HG03175 (cell line): ENCODE measurements at regions not wholly inside any gene's neighbourhood (a gene's known extent, or its start where the extent isn't known, plus 50 kb on each side); places are given as distances from the start of the nearest gene placed in this dataset.
"Not testable (repeated sequence)": the region's sequence is repeated elsewhere in the genome, so short reads cannot be mapped to it uniquely, and the experiment has no call there.

Experiments
- ATAC-seq: cut with Tn5 transposase; IDR thresholded peaks from one replicate; pipeline ENCODE4 v1.9.1; 2021; ENCODE audit warnings: mild to moderate bottlenecking, moderate library complexity; ENCODE audit not compliant: unreplicated experiment

DNA sequence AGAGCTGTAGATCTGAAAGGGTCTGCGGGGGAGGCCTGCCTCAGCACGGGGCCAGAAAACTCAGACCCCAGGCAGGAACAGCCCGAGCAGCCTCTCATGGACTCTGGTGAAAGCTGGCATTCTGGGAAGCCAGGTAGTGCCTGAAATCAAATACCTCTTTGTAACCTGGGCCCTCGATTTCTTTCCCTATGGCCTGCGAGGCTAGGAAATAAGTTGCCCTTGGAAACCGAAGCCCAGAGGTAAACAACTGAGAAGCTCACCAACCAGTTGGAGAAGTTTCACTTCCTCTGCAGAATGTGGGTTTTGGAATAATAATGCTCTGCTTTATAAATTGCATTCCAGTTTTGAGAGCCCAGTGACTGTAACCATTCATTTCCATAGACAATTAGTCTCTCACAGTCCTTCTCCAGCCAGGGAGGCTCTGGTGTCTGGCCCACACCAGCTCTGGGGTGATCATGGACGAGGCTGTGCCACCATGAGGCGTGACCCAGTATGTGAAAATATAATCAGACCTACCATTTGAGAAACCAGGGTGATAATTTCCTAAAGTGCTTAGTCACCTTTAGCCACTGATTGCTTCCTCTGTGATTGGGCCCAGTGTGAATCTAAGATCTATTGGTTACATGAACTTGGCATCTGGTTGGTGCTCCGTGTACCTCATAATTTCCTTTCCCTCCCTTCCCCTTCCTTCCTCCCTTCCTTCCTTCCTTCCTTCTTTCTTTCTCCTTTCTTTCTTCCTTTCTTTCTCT is 133.1 kb upstream of the PELI1 start:
- no peak for ATAC-seq

DNA sequence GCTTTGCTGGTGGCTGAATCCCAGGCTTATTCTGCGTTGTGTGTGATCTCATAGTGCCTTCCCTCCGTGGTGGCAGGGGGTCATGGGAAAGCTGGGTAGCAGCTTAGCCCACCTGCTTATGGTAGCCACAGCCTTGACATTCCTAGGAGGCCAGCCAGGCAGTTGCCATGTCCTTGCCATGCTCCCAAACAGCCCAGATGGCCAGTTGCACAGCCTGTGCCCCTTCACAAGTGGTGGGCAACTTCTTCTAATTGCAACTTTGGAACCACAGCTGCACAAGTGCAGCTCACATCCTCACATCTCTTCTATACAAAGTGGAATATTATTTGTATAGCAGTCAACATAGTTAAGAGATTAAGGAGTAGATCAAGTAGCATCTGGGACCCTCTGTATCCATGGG is 136.6 kb upstream of the PELI1 start:
- ATAC-seq, result not testable (repeated sequence)

DNA sequence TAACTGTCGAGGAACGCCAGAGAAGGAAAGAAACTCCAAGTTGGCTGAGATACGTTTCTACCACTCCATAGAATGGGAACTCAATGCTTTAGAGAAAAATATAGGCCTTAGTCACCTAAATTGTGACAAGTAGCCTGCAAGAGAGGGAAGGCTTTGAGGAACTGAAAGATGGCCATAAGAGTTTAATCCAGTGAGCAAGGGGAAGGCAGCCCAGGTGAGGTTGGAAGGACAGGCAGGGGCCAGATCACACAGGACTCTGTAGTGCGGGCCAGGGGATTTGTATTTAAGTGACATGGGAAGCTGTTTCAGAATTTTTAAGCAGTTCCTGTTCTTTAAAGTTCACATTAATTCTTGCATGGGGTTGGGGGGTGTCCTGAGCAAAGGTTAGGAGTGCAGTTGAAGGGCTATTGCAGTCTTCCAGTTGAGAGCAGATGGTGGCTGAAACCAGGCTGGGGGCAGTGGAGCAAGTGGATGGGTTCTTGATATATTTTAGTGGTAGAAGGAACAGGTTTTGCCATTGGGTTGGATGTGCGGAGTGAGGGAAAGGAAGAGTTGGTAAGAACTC is 138.9 kb upstream of the PELI1 start:
- ATAC-seq, result peak; percentile 20

DNA sequence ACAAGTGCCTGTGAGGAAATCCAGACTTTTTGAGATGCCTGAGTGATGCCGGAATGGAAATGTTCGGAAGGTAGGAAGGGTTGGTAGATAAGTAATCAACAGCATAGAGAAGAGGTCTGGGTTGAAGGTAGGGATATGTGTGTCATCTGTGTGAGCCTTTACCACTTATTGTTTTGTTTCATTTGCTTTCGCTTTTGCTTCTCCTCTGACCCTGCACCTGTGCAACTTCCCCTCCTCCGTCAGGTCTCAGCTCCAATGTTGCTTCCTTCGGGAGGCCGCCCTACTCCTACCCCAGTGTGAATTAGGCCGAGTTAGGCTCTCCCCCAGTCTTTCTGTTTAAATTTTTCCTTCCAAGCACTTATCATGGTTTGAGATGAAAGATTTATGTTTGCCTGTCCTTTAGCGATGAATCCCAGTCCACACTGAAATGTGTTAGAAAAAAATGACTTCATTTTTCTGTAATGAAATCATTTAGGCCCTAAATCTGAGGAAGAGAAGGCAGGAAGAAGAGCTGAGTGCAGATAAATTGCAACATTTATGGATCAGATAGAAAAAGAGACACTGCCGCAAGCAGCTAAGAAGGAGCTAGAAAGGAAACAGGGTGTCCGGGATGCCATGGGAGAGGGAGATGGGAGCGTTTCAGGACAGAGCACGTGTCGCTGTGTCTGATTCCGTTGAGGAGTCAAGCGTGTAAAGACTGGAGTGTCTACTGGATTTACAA is 139.6 kb upstream of the PELI1 start:
- peak; percentile 91 for ATAC-seq

DNA sequence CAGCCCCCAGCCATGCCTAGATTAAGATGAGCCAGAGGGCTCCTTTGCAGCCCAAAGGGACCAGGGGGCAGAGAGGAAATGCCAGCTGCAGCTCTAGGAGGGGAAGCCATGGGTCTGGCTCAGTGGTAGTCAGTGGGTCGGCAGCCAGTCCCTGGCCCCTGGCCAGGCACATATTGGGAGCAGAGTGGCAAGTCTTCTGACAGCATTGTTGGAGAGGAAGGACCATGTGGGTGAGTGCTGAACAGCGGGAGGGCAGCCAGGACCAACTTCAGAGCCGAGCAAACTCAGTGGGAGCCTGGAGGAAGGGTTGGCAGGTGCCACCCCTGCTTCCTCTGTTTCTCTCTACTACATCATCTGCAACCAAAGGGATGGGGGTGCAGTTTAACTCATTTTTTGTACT is 140.5 kb upstream of the PELI1 start:
- no peak for ATAC-seq

DNA sequence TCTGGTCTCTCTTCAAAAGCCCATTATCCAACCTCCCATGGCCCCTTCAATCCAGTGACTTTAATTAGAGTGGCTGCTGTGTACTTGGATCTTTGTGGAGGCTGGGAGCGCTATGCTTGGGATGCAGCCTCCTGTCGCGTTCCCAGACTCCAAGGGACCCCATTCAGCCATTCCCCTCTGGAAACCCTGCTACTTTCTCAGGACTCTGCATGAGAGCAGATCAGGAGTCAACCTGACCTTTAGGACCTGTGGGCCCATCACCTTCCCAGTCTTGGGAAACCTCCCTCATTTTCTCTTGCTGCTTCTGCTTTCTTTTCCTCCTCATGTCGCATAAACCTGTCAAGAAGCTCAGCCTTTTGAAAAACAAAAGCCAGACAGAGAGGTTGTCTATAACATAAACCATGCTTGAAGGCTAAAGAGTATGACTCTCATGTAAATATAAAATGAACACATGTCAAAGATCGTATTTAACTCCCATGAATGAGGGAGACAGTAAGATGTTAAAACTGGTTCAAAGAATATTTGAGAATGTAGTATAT is 143.1 kb upstream of the PELI1 start:
- no peak for ATAC-seq

DNA sequence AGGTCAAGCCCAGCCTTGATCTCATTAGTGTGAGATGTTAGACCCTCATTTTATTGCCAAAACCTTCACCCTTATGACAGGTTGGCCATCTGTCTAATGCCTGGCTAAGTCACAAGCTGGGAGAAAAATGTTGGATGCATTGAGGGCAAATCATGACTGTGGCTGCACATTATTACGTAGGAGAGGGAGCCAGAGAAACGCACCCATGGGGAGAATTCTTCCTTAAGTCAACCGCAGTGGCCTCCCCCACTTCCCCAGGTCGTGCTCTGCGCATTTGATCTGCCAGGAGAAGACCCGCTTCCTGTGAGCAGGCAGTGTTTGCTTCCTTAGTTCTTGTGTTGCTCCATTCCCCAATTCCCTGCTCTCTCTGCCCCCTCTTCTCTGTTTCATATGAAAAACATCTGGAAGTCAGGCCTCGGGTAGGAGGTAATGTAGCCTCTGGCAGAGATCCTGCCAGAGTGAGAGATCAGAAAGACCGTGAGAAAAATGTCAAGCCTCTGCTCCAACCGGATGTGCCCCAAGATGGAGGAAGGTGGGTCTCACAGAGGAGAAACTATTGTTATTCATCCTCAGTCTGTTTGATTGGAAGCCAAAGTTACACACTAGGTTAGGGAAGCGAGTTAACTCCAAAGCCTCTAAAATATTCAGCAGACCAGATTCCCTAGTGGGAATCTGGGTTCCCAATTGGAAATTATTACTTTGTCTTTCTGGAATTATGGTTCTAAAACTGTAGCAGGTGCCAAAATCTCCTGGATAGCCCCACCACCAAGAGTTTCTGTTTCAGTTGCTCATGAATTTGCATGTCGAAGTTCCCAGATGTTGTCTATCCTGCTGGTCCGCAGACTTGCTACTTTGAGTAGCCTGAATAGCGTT is 144.3 kb upstream of the PELI1 start:
- ATAC-seq, result no peak

DNA sequence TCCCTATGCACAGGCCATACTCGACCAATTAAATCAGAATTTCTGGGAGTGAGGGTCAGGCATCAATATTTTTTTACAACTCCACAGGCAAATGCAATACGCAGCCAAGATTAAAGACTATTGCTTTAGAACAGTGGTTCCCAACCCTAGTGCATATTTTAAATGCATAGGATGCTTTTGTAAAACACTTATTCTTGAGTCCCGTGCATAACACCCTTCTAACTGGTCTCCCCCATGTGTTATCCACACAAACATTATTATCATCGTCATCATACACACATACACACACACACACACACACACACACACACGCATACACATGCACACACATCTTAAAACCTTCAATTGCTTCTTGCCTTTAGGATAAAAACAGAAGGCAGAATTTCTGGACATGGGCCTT is 145.0 kb upstream of the PELI1 start:
- no peak for ATAC-seq

DNA sequence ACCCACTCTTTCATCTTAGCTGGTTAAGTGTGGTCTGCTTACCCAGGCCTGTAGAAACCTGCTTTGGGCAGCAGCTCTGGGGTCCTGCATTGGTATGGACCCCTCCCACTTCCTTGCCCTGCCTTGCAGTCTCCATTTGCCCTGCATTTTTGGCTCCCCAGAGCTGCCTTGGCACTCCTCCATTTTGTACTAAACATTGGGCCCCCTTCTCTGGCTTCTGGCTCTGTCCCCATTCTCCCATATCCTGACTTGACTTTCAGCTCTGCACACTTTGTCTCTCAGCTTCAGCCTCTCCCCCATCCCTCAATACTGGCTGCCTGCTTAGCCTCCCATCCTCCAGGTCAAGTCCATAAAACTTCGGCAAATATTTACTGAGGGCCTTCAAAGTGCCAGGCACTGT is 145.5 kb upstream of the PELI1 start:
- ATAC-seq, result no peak

DNA sequence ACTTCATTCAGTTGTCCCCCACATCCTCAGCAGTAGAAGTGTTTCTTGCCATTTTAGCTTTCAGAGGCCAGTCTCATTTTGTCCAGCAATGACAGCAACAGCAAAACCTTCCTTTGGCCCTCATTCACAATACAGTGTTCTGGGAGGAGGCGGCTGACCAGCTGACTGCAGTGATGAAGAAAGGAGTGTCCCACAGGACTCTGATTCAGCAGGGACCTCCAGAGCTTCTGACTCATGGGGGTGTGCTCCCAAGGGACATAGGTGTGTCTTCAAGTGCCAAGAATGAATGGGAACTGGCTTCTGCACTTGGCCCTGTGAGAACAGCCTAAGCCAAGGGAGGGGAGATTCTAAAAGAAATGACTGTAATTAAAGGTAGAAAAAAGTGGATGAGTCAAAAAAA is 147.0 kb upstream of the PELI1 start:
- ATAC-seq, result no peak

DNA sequence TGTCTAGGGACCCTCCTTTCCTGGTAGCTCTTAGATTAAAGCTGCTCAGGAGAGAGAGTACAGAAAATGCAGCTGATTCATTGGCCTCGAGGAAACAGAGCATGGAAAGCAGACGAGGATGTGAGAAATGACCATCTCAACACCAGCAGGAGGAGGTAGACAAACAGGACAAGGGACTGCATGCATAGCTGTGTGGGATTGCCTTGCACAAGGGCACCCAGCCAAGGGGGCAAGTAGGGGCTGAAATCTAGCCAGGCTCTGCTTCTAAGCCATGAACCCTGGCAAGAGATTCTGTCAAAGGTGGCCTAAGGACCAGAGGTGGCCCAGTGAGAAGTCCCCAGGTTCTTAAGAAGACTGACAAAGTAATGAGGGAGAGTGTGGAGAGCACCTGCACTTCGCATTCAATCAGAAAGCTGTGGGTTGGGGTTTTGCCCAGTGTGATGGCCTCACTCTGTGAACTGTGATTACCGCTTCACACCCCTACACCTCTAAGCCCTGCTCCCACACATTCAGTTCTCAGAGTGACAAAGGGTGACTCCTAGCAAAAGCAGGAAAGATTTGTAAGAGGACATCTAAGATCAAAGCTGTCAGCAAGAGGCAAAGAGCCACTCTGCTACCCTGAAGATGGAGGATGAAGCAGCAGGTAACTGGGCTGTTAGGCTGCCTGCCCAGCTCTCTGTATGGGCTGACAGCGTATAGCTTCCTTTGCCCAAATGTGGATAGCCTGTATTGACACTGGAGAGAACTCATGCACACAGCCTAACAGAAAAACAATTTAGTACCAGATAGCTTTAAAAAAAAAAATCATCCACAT is 151.3 kb upstream of the PELI1 start:
- peak; percentile 83 for ATAC-seq

DNA sequence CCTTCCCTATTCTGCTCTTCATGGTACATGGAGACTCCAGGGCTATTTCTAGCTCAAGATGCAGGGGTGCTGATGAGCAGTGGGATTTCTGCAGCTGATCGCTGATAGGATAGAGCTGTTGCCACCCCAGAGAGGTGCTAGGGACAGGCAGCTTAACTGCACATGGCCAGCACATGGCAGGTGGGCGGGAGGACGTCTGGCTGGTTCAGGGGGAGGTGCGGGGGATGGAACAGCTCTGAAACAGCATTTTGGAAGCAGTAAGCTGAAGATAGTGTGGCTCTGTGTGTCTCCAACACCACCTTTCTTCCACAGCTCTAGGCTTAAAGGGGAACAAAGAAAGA is 151.9 kb upstream of the PELI1 start:
- no peak for ATAC-seq

DNA sequence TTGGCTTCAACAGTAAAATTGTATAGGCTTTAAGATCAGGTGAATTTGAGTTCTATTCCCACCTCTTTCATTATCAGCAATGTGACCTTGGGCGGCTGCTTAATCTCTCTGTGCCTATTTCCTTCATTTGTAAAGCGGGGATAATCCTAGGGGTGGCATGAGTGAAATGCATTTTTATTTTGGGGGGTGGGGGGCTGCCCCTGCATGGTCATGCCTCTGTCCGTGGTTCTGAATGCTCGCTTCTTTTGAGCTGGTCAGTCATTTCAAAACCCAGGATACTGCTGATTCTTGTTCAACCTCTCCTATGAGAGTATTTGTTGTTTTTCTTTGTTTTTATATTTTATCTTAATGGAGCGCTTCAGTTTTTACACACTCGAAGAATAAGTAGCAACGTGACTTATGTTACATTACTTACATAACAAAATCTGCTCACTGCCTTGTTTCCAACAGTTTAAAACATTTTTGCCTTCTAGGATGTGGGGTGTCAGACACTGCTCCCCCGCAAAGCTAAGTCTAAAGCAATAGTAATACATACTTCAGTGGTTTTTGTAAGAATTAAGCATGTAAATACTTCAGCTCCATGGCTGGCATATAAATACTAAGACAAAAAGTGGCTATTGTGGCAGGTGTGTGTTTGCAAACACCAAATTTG is 152.6 kb upstream of the PELI1 start:
- no peak for ATAC-seq

DNA sequence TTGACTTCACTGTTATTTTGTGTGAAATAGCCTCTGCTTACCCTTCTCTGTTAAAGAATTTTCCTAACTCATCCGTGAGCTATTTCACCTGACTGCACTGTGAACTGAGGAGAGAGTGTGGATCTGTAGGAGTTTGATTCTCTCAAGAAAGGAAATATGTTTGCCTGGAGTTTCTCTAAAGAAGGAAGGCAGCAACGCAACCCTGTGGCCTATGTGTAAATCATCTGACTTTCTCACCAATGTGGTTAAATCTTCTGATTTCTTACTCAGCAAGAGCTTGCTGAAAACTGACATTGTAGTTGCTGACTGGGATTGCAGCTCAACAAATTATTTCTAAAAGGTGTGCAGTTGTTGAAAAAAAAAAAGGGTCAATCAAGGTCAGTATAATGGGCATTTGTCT is 153.9 kb upstream of the PELI1 start:
- ATAC-seq, result no peak

DNA sequence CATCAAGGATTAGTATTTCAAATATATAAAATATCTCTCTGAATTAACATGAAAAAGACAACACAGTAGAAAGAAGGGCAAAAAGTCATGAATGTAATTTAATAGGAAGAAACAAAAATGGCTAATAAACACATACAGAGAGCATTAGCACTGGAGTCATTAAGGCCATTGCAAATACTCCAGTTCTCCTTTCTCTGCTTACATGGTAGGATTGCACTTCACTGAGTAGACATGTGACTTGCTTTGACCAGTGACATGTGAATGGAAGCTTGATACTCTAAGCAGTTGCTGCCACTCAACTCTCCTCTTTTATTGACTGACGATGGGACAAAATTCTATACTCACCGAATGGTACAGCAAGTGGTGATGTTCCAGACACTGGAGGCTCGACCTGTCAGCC is 153.9 kb upstream of the LGALSL start:
- no peak for ATAC-seq

DNA sequence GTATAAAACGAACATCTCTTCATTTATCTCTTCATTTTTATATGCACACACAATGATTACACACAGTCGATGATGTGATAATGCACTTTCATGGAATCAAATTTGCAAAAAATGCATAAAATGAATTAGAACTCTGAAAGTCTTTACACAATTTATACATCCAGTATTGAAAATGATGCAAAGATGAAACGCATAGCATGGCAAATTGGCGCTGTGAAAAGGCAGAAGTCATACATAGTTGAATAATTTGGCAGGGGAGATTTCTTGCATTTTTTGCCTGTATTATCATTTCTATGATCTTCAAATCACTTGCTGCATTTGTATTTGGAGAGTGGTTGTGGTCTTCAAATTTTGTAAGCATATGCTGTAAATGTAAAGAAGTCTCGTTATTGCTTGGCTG is 150.7 kb upstream of the LGALSL start:
- no peak for ATAC-seq

DNA sequence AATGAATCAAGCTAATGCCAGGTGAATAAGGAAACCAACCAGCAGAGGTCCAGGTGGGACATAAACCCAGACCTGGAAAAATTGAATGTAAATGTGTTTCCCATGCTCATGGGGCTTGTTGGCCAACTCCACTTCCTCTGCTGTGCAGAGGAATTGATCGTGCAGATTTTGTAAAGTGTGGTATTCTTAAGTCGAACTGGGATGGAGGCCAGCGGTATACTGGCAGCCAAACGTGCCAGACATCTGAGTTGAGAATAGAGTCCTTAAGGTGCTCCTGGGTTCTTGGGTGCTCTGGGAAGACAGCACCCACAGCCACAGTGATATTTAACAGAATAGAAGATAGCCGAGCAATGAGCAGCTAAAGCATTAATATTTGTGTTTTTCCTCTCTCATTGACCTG is 146.5 kb upstream of the LGALSL start:
- no peak for ATAC-seq

DNA sequence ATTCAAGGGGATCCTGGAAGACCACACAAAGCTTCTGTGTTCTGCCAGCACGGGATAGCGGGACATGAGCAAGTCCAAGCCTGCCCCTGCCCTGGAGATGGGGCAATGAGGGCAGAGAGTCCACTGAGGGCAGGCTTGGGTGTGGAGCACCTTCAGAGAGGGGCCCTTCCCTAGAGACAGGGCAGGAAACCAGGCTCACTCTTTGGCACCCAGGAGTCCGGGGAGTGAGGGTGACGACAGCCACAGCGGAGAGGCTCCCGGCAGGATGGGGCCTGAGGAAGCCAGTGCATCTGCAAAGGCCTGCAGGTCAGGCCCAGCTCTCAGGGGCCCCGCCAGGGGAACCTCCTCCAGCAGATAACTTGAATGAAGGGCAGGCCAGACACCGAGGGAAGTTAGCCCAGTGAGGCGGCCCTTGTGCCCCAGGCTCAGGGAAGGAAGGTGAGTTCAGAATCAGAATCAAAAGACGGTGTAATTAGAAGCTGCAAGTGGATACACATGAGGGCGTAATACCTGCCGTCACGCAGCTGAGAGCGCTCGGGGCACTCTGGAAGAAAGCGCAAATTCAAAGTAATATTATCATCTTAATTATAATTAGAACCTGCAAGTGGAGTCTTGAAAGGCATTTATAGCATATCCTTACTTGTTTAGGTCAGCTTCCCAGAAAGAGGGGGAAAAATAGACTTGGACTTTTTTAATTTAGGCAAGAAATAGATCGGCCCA is 142.6 kb upstream of the LGALSL start:
- ATAC-seq, result no peak

DNA sequence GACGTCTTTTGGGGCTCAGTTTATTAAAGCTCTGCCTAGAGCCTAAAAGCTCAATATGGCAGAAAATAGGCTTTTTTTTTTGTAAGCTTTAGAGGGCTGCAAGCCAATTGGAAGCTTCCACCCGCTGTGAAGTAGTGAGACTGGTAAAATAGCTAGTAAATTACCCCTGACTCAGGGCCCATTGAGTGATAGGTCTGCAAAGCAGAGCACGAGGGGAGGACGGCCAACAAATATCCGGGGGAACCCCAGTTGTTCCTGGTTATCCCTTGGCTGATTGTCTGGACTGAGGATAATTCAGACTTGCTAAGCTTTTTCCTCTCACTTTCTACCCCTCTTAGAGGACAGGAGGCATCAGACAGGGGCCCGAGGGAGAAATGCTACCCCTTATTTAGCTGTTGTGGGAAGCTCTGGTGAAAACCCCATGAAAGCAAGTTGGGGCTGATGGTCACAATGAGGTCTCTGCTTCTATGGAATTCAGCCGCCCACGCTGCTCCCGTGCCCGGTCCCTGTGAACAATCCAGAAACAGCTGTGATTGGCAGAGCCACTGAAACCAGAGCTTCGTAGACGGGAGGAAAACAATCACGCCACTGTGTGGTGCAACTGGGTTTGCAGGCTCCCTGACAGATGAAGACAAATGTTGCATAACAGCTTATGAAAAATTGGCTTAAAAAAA is 141.9 kb upstream of the LGALSL start:
- no peak for ATAC-seq
